ENCODE measurements at regions not wholly inside any gene's neighbourhood (a gene's known extent, or its start where the extent isn't known, plus 50 kb on each side); places are given as distances from the start of the nearest gene placed in this dataset.

DNA sequence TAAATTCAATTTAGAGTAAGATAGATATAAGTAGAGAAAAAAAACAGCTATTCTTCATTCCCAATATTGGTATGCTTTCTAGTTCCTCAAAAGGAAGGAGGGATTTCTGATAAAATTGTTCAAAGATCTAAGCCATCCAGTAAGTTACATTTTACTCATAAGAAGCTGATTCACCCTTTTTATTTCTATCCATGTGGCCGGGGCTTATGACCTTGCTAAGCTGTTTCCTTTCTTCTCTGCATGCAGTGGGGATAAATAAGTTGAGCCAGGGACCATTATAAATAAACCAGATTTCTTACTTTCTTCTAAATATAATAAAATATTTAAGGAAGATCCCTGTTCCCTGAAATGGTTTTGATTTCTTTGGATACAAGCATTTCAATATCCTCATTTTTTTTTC lies 502.3 kb downstream of the PDHA2 start:
- no peak for DNase-seq

DNA sequence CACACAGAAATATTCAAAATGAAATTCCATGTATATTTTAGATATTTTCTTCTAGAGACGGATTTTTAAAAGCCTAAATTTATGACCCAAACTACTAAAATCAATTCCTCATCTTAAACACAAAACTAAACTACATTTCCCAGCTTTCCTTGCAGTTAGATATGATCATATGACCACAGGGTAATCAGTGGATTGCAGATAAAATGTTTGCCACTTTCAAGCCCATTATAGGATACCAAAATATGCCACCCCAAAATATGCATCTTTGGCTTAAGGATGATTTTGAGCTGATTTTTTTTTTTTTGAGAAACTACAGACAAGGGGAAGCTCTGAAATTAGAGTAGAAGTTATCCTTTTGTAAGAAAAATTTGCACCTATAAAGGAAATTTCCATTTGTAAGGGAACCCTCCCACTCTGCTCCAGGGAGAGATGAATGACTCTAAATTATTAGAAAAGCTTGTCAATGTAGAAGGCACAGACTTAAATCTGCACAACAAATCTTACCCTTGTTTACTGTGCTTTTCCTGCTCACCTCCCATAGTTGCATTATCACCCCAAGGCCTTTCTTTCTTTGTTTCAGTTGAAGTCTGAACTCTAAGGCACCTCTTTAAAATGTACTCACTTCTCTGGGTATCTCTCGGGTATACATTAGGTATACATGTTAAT lies 503.0 kb downstream of the PDHA2 start:
- DNase-seq: no peak

DNA sequence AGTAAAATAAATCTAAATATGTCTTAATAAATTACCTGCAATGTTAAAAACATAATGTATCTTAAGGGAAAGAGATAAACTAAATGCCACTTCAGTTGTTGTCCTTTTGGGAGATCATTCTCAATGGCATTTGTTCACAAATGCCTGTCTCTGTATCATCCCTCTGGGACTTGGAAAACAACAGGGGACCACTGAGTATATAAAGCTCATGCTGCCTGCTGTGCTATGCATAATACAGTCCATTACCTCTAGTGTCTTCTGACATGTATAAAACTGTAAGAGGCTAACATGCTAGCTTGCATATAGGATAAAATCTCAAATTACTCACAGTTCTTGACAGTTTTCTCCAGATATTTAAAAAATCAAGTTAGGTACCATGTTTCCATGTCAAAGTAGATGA lies 503.9 kb downstream of the PDHA2 start:
- no peak for DNase-seq

DNA sequence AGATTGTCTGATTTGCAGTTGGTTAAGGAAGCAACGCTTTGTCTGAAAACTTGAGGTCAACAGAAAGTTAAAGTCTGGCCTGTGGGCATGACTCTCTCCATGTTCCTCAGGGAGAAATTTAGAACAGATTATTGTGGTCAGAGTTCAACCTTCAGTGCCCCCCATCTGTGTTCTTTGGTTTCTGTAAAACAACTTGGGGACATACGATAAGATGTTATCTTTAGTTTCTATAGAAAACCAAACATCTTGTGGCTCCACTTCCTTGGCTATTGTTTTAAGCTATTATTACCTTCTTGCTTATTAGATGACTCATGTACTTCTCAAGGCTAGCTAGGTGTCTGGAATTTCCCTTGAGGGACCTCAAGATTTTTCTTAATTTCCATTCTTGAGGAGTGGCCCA lies 507.7 kb downstream of the PDHA2 start:
- no peak for DNase-seq

DNA sequence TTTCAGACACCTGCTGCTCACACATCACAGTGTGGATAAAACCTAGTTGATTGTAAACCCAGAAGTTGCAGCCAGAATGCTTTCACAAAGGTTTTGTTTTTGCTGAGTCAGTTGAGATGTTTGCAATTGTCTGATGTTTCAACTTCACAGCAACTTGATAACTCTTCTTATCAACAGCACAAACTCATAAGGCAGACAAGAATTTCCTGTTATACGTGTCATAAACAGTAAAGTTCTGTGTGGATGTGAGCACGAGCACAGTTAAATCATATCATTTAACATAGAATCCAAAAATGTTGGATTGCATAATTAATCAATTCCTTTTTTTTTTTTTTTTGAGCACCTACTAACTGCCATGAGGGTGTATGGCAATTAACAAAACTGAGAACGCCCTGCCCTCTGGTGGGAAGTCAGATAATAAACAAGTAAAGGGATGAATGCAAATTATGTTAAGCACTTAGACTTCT lies 512.2 kb downstream of the PDHA2 start:
- DNase-seq: peak in 1 of 2 experiments; percentile 47

GRCh38 chr4:96354036-96354712 lies 514.3 kb downstream of the PDHA2 start:
- DNase-seq: no peak

- no peak for DNase-seq
Measured at GRCh38 chr4:96355414-96355813, 515.5 kb downstream of the PDHA2 start.

DNA sequence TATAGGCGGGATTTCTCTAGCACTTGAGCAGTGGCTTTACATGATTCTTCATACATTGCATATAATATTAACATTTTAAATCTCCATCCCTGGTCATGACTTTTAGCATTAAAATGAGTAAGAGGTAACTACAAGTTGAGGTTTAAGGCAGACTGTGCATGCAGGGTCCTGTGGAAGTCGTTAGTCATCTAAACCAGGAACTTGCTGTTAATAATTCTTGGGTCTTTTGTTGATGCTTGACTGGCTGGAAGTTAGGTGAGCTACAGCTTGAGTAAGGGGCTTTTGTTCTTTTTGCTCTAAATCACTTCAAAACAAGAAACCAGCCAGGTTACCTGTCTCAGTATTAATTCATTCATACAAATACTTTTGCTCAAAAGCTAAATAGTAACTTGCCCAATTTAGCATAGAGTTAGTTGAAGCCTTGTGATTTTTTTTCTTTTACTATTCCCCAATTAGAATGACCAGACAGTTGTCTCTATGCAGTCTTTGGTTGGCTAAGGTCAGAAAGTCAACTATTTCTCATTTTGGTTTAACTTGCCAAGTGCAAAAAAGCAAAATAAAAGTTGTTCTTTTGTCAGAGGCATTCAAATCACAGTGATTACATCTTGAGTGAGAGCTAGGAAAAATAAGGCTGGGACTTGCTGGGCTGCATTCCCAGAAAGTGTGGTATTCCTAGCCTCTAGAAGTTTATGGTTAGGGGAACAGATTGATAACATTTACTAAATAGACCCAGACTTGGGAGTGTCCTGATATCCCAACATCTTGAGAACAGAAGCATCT lies 516.9 kb downstream of the PDHA2 start:
- no peak for DNase-seq

DNA sequence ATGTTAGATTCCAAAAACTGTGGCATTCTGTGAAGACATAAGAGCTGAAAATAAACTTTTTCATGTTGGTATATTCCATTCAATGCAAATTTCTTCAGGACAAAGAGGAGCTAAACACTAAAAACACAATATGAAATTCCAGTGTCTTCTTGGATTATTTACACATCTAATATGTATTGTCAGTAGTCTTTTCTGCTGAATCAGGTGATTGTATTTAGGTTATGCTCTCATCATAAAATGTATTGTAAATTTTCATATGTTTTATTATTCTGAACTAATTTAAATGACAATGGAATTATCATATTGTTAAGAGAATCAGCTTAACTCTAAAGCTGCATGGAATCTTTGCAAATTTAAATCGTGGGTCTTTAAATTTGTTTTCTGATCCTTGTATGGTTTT lies 526.7 kb downstream of the PDHA2 start:
- DNase-seq: no peak

DNA sequence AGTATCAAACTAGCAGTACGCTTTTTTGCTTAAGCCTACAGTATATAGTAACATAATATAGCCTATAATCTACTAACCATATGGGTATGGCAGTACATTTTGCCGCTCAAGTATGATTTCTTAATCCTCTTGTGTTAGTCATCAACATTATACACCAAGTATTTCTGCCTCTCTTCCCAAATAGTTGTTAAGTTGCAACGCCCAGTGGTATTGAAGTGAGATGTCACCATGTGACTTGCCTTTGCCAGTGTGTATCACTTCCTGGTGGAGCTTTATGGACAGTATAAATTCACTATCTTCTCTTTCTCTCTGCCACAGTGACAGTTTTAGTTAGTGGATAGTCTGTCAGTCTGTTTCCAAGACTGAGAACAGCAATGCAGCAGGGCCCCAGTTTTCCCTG lies 535.5 kb downstream of the PDHA2 start:
- no peak for DNase-seq

DNA sequence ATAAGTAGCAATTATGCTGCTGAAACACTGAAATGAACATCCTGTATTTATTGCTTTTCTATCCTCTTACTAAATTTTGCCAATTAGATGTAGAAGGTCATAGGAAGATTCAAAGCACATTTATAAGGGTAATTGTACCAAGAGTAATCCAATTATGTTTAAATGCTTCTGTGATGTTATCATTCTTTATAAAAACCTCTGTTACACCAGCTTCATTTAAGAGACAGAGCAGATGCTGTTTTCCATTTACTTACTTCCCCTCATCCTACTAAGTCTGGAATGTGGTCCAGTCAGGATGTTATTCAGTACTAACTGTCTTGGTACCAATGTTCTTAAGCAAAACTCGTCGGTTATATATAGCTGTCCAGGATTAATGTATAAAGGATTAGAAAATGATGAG lies 539.6 kb downstream of the PDHA2 start:
- DNase-seq: no peak

DNA sequence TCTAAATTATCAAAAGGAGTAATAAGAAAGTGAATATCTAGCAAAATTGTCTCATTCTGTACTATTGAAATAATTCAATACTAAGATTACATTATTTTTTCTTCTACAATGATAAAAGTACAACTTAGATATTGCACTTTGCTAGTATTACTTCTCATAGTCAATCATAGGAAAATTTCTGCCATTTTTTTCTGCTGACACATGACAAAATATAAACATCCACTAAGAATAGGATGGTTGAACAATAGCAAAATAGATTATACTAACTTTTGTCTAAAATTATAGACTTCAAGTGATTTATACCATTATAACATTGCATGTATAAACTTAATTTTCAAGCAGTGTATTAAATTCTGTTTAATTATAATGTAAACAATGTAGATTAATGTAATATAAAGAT lies 540.2 kb downstream of the PDHA2 start:
- no peak for DNase-seq

DNA sequence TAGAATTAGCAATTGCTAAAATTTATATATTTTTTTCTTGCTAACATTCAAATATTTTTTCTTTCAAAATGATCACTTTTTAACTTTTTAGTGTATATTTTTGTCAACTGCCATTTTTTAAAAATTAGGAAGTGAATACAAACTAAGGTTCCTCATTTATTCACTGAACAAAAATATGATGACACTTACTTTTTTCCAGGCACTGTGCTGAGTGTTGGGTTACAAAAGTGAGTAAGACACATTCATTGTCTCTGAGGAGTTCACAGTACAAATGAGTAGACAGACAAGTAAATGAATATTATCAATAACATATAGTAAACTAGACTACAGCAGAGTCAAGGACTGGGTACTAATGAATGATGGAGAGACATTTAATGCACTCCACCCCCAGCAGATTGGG lies 543.5 kb downstream of the PDHA2 start:
- DNase-seq: no peak

GRCh38 chr4:96389770-96390169 lies 549.9 kb downstream of the PDHA2 start:
- DNase-seq: no peak

- no peak for DNase-seq
Measured at GRCh38 chr4:96390404-96390803, 550.5 kb downstream of the PDHA2 start.

GRCh38 chr4:96395747-96396146 lies 555.9 kb downstream of the PDHA2 start:
- DNase-seq: no peak

DNA sequence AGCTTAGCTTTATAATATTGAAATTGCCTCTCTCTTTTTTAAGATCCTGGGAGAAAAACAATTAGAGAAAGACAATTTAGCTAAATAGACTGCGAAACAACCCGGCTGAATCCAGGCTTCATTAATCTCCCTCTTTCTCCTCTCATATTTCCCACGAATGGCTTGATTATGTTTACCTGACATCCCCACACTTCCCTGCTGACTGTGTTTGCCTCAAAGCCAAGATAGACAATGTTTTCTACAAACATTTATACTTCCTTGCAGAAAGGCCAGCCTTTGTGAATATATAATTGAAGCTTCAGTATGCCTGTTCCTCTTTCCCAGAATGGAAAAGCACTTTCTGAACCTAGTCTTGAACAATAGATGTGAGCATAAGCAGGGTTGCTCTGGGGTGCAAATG lies 566.8 kb downstream of the PDHA2 start:
- no peak for DNase-seq

- DNase-seq: no peak
Measured at GRCh38 chr4:96407225-96407624, 567.3 kb downstream of the PDHA2 start.

DNA sequence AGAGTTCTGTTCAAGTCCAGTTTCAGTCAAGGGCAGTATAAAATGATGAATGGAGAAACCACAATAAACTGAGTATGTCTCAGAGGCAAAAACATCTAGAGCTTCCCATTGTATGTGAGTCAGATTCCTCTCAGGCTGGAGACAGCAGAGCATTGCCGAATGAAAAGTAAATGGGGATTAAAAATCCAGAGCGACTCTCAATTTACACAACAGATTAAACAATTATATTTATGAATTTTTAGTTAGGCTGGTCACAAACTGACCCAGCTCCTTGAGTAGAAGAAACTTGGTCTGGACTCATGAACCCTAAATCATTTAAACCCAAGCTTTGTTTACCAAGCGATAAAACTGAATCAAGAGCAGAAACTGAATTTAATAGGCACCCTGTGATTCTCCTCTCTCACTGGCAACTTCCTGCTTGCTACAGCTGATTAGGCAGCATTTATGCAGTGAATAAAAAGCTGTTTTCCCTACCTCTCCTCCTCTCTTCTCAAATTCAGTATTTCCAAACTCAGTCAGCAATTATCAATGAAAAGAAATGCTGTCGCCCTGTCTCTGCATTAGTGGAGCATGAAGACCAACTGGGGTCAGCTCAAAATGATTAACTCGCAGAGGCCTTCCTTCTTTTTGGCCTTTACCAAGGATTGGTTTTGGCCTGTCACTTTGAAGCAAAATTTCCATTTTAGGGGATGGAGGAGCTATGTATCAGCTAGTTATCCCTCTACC lies 568.0 kb downstream of the PDHA2 start:
- DNase-seq: no peak

DNA sequence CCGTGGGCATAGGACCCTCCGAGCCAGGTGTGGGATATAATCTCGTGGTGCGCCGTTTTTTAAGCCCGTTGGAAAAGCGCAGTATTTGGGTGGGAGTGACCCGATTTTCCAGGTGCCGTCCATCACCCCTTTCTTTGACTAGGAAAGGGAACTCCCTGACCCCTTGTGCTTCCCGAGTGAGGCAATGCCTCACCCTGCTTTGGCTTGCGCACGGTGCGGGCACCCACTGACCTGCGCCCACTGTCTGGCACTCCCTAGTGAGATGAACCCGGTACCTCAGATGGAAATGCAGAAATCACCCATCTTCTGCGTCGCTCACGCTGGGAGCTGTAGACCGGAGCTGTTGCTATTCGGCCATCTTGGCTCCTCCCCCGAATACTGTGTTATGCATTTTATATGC lies 575.0 kb downstream of the PDHA2 start:
- DNase-seq: peak; percentile 4 to 11

GRCh38 chr4:96429657-96430056 lies 589.8 kb downstream of the PDHA2 start:
- no peak for DNase-seq

DNA sequence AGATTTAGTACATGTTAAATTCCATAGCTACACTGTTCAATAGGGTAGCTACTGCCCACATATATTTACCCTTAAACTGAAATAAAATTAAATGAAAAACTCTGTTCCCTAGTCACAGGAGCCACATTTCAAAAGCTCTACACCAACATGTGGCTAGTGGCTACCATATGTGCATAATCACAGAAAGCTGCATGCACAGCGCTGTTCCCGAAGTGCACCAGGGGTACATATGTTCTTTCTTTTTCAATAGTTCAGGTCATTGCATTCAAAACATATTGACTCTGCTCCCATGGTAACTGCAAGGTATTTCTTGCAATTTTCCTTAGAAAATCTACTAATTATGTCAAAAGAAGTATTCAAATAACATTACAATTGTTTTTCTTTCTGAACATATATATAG lies 591.2 kb downstream of the PDHA2 start:
- no peak for DNase-seq

DNA sequence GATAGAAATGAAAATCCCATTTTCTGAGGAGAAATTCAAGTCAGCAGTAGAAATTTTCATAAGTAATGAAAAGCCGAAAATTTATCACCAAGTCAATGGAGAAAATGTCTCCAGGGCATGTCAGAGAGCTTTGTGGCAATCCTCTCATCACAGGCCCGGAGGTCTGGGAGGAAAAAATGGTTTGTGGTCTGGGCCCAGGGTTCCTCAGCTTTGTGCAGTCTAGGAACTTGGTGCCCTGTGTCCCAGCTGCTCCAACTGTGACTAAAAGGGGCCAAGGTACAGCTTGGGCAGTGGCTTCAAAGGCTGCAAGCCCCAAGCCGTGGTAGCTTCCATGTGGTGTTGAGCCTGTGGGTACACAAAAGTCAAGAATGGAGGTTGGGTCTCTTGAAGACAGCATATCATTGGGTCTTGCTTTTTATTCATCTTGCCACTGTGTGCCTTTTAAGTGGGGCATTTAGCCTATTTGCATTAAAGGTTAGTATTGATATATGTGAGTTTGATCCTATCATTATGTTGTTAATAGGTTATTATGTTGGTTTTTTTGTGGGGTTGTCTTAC lies 608.5 kb downstream of the PDHA2 start:
- DNase-seq: no peak

Measured in NCI-H446 (cell line).